Kidney (tissue), 13 donors: ENCODE measurements at regions not wholly inside any gene's neighbourhood (a gene's known extent, or its start where the extent isn't known, plus 50 kb on each side); places are given as distances from the start of the nearest gene placed in this dataset.

ENCODE experiments used
- DNase-seq, 5 donors: peaks; one replicate each; pipeline ENCODE4 v3.0.0-alpha.2; 2013 to 2020
- FAIRE-seq: peaks from 2 replicates; lab custom pipeline; 2012; peaks lifted over from hg19 to GRCh38; lab: Jason Lieb, UNC
- H3K27ac ChIP-seq, 2 donors: one replicate each; pipeline ENCODE4 v1.7.0; 2013; ENCODE audit warnings: low read depth in 2 of 2, low read length in 2 of 2, inconsistent platforms in 1 of 2
- H3K27me3 ChIP-seq: one replicate; pipeline ENCODE4 v1.7.1; 2013; ENCODE audit warnings: low read length, inconsistent platforms; ENCODE audit not compliant: control insufficient read depth, insufficient read depth
- H3K36me3 ChIP-seq, 3 donors: one replicate each; pipeline versions ENCODE4 v1.7.0 to v1.7.1; 2013; ENCODE audit warnings: low read length in 3 of 3, control low read depth in 1 of 3, inconsistent platforms in 1 of 3; ENCODE audit not compliant: insufficient read depth in 3 of 3, control insufficient read depth in 2 of 3
- H3K4me1 ChIP-seq, 3 donors: one replicate each; pipeline versions ENCODE4 v1.7.0 to v1.7.1; 2013; ENCODE audit warnings: low read length in 3 of 3, inconsistent platforms in 1 of 3, low read depth in 1 of 3; ENCODE audit not compliant: control insufficient read depth in 2 of 3, insufficient read depth in 2 of 3
- H3K4me3 ChIP-seq, 3 donors: one replicate each; pipeline versions ENCODE4 v1.7.0 to v1.8.1; 2013; ENCODE audit warnings: low read length in 3 of 3, control low read depth in 1 of 3, inconsistent platforms in 1 of 3
- H3K9ac ChIP-seq, 3 donors: one replicate each; pipeline versions ENCODE4 v1.7.0 to v1.7.1; 2013; ENCODE audit warnings: low read length in 3 of 3, control low read depth in 1 of 3, inconsistent platforms in 1 of 3
- H3K9me3 ChIP-seq, 3 donors: one replicate each; pipeline versions ENCODE4 v1.7.0 to v1.7.1; 2013; ENCODE audit warnings: low read length in 3 of 3, control low read depth in 1 of 3, inconsistent platforms in 1 of 3; ENCODE audit not compliant: control insufficient read depth in 2 of 3, insufficient read depth in 1 of 3
- CTCF ChIP-seq: IDR thresholded peaks from 3 replicates; pipeline ENCODE4 v1.5.1; 2012; ENCODE audit warnings: mild to moderate bottlenecking, moderate library complexity, borderline replicate concordance; ENCODE audit not compliant: insufficient read depth; ENCODE audit errors: extremely low read depth
- intact Hi-C: fragments of 100-400 bp; cut with DNase I; formaldehyde crosslinking; loops from one replicate; pipeline ENCODE4 v1.11.1; 2022
- donor health status: control.
- donor health status: control.
- donor health status: control.
- donor health status: control.
- donor health status: control.
- donor health status: DM: yes; HTN: yes; CAD: no.
- donor health status: Normal renal cell carcinoma (clear cell type).

- Histone ChIP-seq H3K36me3 (no peaks in the 10 kb centered on the region), H3K9ac (no peak overlapping the region), H3K4me3 (no peak overlapping the region), H3K27ac (no peak overlapping the region), H3K9me3 (no peaks in the 10 kb centered on the region), H3K27me3 (no peaks in the 10 kb centered on the region), H3K4me1 (peaks cover 0 to 2% (median 0%) of the 10 kb centered on the region in 3 donors)
- intact Hi-C loops, result no loop called here
- DNase-seq (no peak), FAIRE-seq (no peak)
- TF ChIP-seq CTCF, result no peak
These were observed 263.3 kb downstream of the GADD45G start for GRCh38 chr9:89868100-89868499.

- H3K27ac ChIP-seq, result no peak overlapping the region
- no peak overlapping the region for H3K9ac ChIP-seq
- peaks cover 0 to 8% (median 3%) of the 10 kb centered on the region in 3 donors for H3K4me1 ChIP-seq
- DNase-seq (peak in 1 of 5 donors; percentile 26), FAIRE-seq (no peak)
- H3K36me3 ChIP-seq, result no peaks in the 10 kb centered on the region
- intact Hi-C loops, result no loop called here
- no peaks in the 10 kb centered on the region for H3K9me3 ChIP-seq
- no peaks in the 10 kb centered on the region for H3K27me3 ChIP-seq
- H3K4me3 ChIP-seq, result no peak overlapping the region
- no peak for TF ChIP-seq CTCF
These were observed 265.2 kb downstream of the GADD45G start for GRCh38 chr9:89869793-89870580.

GRCh38 chr9:89871871-89872331, 267.1 kb downstream of the GADD45G start:
- no peak for TF ChIP-seq CTCF
- no peaks in the 10 kb centered on the region for H3K36me3 ChIP-seq
- peaks cover 0 to 9% (median 3%) of the 10 kb centered on the region in 3 donors for H3K4me1 ChIP-seq
- no peak overlapping the region for H3K4me3 ChIP-seq
- DNase-seq, result peak in 1 of 5 donors; percentile 18
- H3K9me3 ChIP-seq, result no peaks in the 10 kb centered on the region
- intact Hi-C loops, result no loop called here
- no peaks in the 10 kb centered on the region for H3K27me3 ChIP-seq
- H3K9ac ChIP-seq, result no peak overlapping the region
- H3K27ac ChIP-seq, result no peak overlapping the region
- no peak for FAIRE-seq
